Right renal cortex interstitium (tissue), 3 donors: ENCODE measurements at regions not wholly inside any gene's neighbourhood (a gene's known extent, or its start where the extent isn't known, plus 50 kb on each side); places are given as distances from the start of the nearest gene placed in this dataset.

ENCODE experiments used
- DNase-seq, 3 donors: peaks; one replicate each; pipeline ENCODE4 v3.0.0-alpha.2; 2013; ENCODE audit warnings: low read depth in 3 of 3, low spot score in 2 of 3

- no peak for DNase-seq
These were observed 565.5 kb upstream of the IGFBP3 start for GRCh38 chr7:46486256-46487206.

- DNase-seq = no peak
These were observed 564.5 kb upstream of the IGFBP3 start for GRCh38 chr7:46485481-46486065.

GRCh38 chr7:46484906-46485305 is 563.8 kb upstream of the IGFBP3 start:
- DNase-seq = no peak

GRCh38 chr7:46480619-46481018 is 559.5 kb upstream of the IGFBP3 start:
- no peak for DNase-seq

- no peak for DNase-seq
These were observed 558.6 kb upstream of the IGFBP3 start for GRCh38 chr7:46479680-46480079.

GRCh38 chr7:46478046-46478445 is 557.0 kb upstream of the IGFBP3 start:
- DNase-seq = no peak

- no peak for DNase-seq
These were observed 547.8 kb upstream of the IGFBP3 start for GRCh38 chr7:46468753-46469356.

- no peak for DNase-seq
These were observed 542.1 kb upstream of the IGFBP3 start for GRCh38 chr7:46463170-46463569.

- DNase-seq = no peak
These were observed 540.3 kb upstream of the IGFBP3 start for GRCh38 chr7:46461334-46461777.

- DNase-seq = no peak
These were observed 538.9 kb upstream of the IGFBP3 start for GRCh38 chr7:46459942-46460341.

GRCh38 chr7:46454816-46455215 is 533.7 kb upstream of the IGFBP3 start:
- no peak for DNase-seq

- DNase-seq = no peak
These were observed 531.6 kb upstream of the IGFBP3 start for GRCh38 chr7:46452561-46453135.

- DNase-seq = no peak
These were observed 530.8 kb upstream of the IGFBP3 start for GRCh38 chr7:46451846-46452245.

- no peak for DNase-seq
These were observed 529.8 kb upstream of the IGFBP3 start for GRCh38 chr7:46450886-46451285.

GRCh38 chr7:46450425-46450824 is 529.4 kb upstream of the IGFBP3 start:
- no peak for DNase-seq

- DNase-seq = no peak
These were observed 528.7 kb upstream of the IGFBP3 start for GRCh38 chr7:46449743-46450142.

- no peak for DNase-seq
These were observed 527.4 kb upstream of the IGFBP3 start for GRCh38 chr7:46448478-46448877.

- DNase-seq = no peak
These were observed 525.1 kb upstream of the IGFBP3 start for GRCh38 chr7:46446151-46446550.

GRCh38 chr7:46444256-46444655 is 523.2 kb upstream of the IGFBP3 start:
- DNase-seq = no peak

GRCh38 chr7:46440186-46440585 is 519.1 kb upstream of the IGFBP3 start:
- DNase-seq = no peak

- DNase-seq = no peak
These were observed 511.6 kb upstream of the IGFBP3 start for GRCh38 chr7:46432708-46433107.
